ENCODE measurements at regions not wholly inside any gene's neighbourhood (a gene's known extent, or its start where the extent isn't known, plus 50 kb on each side); places are given as distances from the start of the nearest gene placed in this dataset.

DNA sequence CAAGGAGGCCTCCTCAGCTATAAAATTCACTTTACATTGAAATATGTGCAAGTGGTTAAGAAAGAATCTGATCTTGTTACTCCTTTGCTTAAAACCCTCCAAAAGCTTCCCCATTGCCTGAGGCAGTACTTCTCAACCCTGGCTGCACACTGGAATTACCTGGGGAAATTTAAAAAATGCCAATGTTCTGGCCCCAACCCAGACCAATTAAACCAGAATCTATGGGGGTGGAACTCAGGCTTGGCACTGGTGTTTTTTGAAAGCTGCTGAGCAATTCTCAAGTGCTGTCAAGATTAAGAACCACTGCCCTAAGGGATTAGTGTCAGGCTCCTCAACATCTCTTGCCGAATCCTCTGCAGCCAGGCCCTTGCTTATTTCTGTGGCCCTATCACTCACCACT is 269.6 kb downstream of the ELAVL2 start:
- dilution Hi-C loops (cut with HindIII; ENCODE audit: low sequenced_read_pairs, unreplicated experiment): no loop called here
- H4K91ac ChIP-seq (ENCODE audit: insufficient read depth, low read depth, low read length): no peak overlapping the region
- in situ Hi-C loops (cut with MboI; ENCODE audit: low sequenced_read_pairs): no loop called here

More for the DNA sequence above, 269.6 kb downstream of the ELAVL2 start:
- 22% methylated on average over 1 of the region's 1 CpG; no CpG with 5 or more reads in 1 of the 2 experiments for WGBS, 2 experiments (ENCODE audit: extremely low coverage in 2 of 2, insufficient read length in 1 of 2)
- H3K4me1 ChIP-seq (ENCODE audit: control insufficient read depth, insufficient read depth, low read length): no peaks in the 10 kb centered on the region
- ChIA-PET CTCF (no interaction called here), POLR2A (ENCODE audit: unreplicated experiment) (no interaction called here)
- H2BK15ac ChIP-seq (ENCODE audit: low read depth, low read length): no peak overlapping the region
- H3K4me2 ChIP-seq (ENCODE audit: low read depth, low read length): no peak overlapping the region
- H4K5ac ChIP-seq (ENCODE audit: low read depth, low read length): no peak overlapping the region
- no peak overlapping the region for H2AK5ac ChIP-seq (ENCODE audit: low read depth, low read length)
- H2AFZ ChIP-seq (replicated peaks; ENCODE audit: low read length, poor library complexity): no peak overlapping the region
- H2BK5ac ChIP-seq (ENCODE audit: low read depth, low read length, poor library complexity, severe bottlenecking): no peak overlapping the region
- no peak overlapping the region for H3K27ac ChIP-seq (ENCODE audit: insufficient read depth, low read length)
- H3K14ac ChIP-seq (replicated peaks; ENCODE audit: low read depth, low read length): no peak overlapping the region
- no peak overlapping the region for H4K8ac ChIP-seq (ENCODE audit: low read depth in 2 of 2, low read length in 2 of 2)
- no peak for ATAC-seq (ENCODE audit: low read depth)
- no peak overlapping the region for H3K23ac ChIP-seq (ENCODE audit: low read depth, low read length)
- H3K9ac ChIP-seq (ENCODE audit: low read depth, low read length): no peak overlapping the region
- no peaks in the 10 kb centered on the region for H3K79me1 ChIP-seq (ENCODE audit: low read depth in 1 of 2, low read length in 2 of 2)
- BruUV-seq (replicated peaks): no TSS peak
- H4K20me1 ChIP-seq (ENCODE audit: insufficient read depth, low read length): no peaks in the 10 kb centered on the region
- no peak overlapping the region for H3K18ac ChIP-seq (ENCODE audit: low read depth, low read length)
- H3K4ac ChIP-seq (ENCODE audit: low read depth, low read length): no peak overlapping the region
- no peak for TF ChIP-seq POLR2A (IDR thresholded peaks at IDR 0.05; ENCODE audit: low read depth, low read length)
- no peak for TF ChIP-seq RFX5 (IDR thresholded peaks at IDR 0.05; ENCODE audit: low read depth, low read length)
- TF ChIP-seq RAD21 (IDR thresholded peaks at IDR 0.05; ENCODE audit: low read length): no peak
- peaks cover 12% of the 10 kb centered on the region for H3K9me3 ChIP-seq (ENCODE audit: control insufficient read depth, insufficient read depth, low read length)
- no peaks in the 10 kb centered on the region for H3K27me3 ChIP-seq (ENCODE audit: control insufficient read depth, insufficient read depth, low read length)
- H2BK120ac ChIP-seq (ENCODE audit: low read depth, low read length): no peak overlapping the region
- intact Hi-C loops (cut with micrococcal nuclease): no loop called here
- no peaks in the 10 kb centered on the region for H3K36me3 ChIP-seq (ENCODE audit: control insufficient read depth, insufficient read depth, low read length)
- H3K4me3 ChIP-seq (ENCODE audit: insufficient read depth, low read depth, low read length): no peak overlapping the region
- no peak overlapping the region for H2BK20ac ChIP-seq (ENCODE audit: low read depth, low read length)
- H3K9me1 ChIP-seq (ENCODE audit: insufficient read depth, low read length): no peaks in the 10 kb centered on the region
- no peak for DNase-seq
- no peak overlapping the region for H2AK9ac ChIP-seq (replicated peaks; ENCODE audit: low read depth, low read length, poor library complexity)
- no peak overlapping the region for H3K56ac ChIP-seq (ENCODE audit: extremely low read depth, insufficient read depth, low read length)

All from IMR-90 (cell line).